ENCODE measurements at regions not wholly inside any gene's neighbourhood (a gene's known extent, or its start where the extent isn't known, plus 50 kb on each side); places are given as distances from the start of the nearest gene placed in this dataset.

DNA sequence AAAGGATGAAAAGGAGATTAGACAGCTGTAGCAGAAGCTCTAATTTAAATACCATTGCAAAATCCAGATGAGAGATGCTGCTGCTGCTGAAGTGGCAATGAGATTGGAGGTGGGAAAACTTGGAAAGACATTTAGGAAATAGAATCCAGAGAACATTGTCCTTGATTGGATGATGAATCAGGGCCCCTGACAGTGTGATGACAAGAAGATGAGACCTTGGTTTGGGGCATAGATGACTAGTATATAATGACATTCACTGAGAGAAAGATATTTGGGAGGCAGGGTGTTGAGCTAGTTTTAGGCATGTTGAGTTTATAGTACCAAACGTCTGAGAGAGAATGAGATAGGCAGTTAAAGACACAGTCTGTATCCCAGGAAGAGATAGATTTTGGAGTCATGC is 311.5 kb upstream of the MPDZ start:
- no TSS peak for BruUV-seq (replicated peaks)
- no peaks in the 10 kb centered on the region for H3K9me3 ChIP-seq (replicated peaks; ENCODE audit: control insufficient read depth, insufficient read depth, low read length)
- H3K9me1 ChIP-seq (replicated peaks; ENCODE audit: control insufficient read depth, extremely low read depth, insufficient read depth, low read length) = no peaks in the 10 kb centered on the region
- intact Hi-C loops (cut with micrococcal nuclease) (no loop called here), dilution Hi-C loops (cut with MboI; ENCODE audit: extremely low pct_ligation_motif_present, low sequenced_read_pairs) (no loop called here)
- H3K27me3 ChIP-seq (ENCODE audit: control insufficient read depth in 2 of 2, insufficient read depth in 2 of 2, low read length in 2 of 2) = no peaks in the 10 kb centered on the region
- H3K9ac ChIP-seq (replicated peaks; ENCODE audit: extremely low read depth, insufficient read depth, low read length) = no peak overlapping the region
- no peaks in the 10 kb centered on the region for H4K20me1 ChIP-seq (replicated peaks; ENCODE audit: control insufficient read depth, extremely low read depth, insufficient read depth, low read length)
- H3K4me2 ChIP-seq (ENCODE audit: insufficient read depth, low read length) = no peak overlapping the region
- H2AFZ ChIP-seq (ENCODE audit: low read depth, low read length) = no peak overlapping the region
- no peaks in the 10 kb centered on the region for H3K79me2 ChIP-seq (ENCODE audit: control insufficient read depth, insufficient read depth, low read length)
- no peak for DNase-seq (ENCODE audit: low read depth, low spot score)
- CTCF ChIA-PET = interaction anchor here (1.3 to 2.2 kb wide), 3 partner anchors 8 to 21 kb away, joined by 4 to 6 read pairs (median 6); no protein-coding TSS in a partner anchor
- POLR2A ChIA-PET = no interaction called here
- FAIRE-seq = no peak
- H3K4me1 ChIP-seq (ENCODE audit: control insufficient read depth, extremely low read depth, insufficient read depth, low read length) = peaks cover 27% of the 10 kb centered on the region
- no peak for TF ChIP-seq EZH2 (IDR thresholded peaks at IDR 0.05; ENCODE audit: borderline replicate concordance, low read depth, low read length, severe bottlenecking)
- H3K36me3 ChIP-seq (ENCODE audit: control insufficient read depth in 2 of 2, extremely low read depth in 1 of 2, insufficient read depth in 2 of 2, low read length in 2 of 2) = no peaks in the 10 kb centered on the region
- H3K27ac ChIP-seq (ENCODE audit: insufficient read depth, low read depth, low read length) = no peak overlapping the region
- no peak overlapping the region for H3K4me3 ChIP-seq (replicated peaks in 1 of 3; ENCODE audit: insufficient read depth in 1 of 3, low read depth in 1 of 3, low read length in 3 of 3)

DNA sequence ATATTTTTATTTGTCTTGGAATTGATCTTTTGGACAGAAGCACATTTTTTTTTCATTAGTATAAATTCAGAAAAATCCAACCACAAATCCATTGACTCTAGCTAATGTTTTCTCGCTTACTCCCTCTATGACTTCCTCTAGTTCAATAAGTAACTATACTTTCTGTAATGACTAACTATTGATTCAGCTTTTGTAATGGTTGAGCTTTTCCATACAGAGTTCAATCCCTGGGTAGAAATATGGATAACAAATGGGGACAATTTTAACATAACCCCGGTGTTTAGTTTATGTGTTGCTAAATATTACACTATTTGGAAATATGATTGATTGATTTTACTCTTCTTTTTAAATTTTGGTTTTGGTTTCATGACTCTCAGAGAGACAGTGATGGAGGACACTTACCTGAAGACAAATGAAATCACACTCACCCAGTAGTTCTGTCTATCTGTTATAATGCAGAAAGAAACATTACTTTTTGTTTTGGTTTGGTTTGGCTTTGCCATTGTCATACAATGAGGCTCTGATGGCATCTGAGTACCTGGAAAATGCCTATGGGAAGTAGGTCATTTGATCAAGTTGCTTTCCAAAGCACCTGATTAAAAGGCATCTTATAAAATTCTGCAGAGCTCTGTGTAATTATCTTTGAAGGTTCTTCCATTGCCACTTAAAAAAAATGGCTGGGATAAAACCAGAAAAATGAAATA is 309.7 kb upstream of the MPDZ start:
- FAIRE-seq = no peak
- no peaks in the 10 kb centered on the region for H3K9me3 ChIP-seq (replicated peaks; ENCODE audit: control insufficient read depth, insufficient read depth, low read length)
- BruUV-seq (replicated peaks) = no TSS peak
- no peaks in the 10 kb centered on the region for H3K79me2 ChIP-seq (ENCODE audit: control insufficient read depth, insufficient read depth, low read length)
- no peak overlapping the region for H3K27ac ChIP-seq (ENCODE audit: insufficient read depth, low read depth, low read length)
- TF ChIP-seq GATA2 (IDR thresholded peaks at IDR 0.05; ENCODE audit: insufficient read depth, insufficient read length, low read depth, low read length) = no peak
- no peak for TF ChIP-seq MYC (IDR thresholded peaks at IDR 0.05; ENCODE audit: low read depth, low read length)
- no peak for TF ChIP-seq FOS (IDR thresholded peaks at IDR 0.05; ENCODE audit: borderline replicate concordance, insufficient read depth, low read length)
- TF ChIP-seq POLR2AphosphoS5 (IDR thresholded peaks at IDR 0.05; ENCODE audit: insufficient read depth, low read depth, low read length) = no peak
- TF ChIP-seq POLR2A (IDR thresholded peaks at IDR 0.05; ENCODE audit: low read depth, low read length) = no peak
- TF ChIP-seq JUN (IDR thresholded peaks at IDR 0.05; ENCODE audit: borderline replicate concordance, insufficient read depth, insufficient read length, low read depth) = no peak
- TF ChIP-seq, protein P1, sequence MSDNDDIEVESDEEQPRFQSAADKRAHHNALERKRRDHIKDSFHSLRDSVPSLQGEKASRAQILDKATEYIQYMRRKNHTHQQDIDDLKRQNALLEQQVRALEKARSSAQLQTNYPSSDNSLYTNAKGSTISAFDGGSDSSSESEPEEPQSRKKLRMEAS (IDR thresholded peaks at IDR 0.05; ENCODE audit: insufficient read depth, insufficient read length) = no peak
- TF ChIP-seq EZH2 (IDR thresholded peaks at IDR 0.05; ENCODE audit: borderline replicate concordance, low read depth, low read length, severe bottlenecking) = no peak
- TF ChIP-seq, protein P2, sequence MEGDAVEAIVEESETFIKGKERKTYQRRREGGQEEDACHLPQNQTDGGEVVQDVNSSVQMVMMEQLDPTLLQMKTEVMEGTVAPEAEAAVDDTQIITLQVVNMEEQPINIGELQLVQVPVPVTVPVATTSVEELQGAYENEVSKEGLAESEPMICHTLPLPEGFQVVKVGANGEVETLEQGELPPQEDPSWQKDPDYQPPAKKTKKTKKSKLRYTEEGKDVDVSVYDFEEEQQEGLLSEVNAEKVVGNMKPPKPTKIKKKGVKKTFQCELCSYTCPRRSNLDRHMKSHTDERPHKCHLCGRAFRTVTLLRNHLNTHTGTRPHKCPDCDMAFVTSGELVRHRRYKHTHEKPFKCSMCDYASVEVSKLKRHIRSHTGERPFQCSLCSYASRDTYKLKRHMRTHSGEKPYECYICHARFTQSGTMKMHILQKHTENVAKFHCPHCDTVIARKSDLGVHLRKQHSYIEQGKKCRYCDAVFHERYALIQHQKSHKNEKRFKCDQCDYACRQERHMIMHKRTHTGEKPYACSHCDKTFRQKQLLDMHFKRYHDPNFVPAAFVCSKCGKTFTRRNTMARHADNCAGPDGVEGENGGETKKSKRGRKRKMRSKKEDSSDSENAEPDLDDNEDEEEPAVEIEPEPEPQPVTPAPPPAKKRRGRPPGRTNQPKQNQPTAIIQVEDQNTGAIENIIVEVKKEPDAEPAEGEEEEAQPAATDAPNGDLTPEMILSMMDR (IDR thresholded peaks at IDR 0.05; ENCODE audit: extremely low read depth in 1 of 2, insufficient read depth in 1 of 2, low read depth in 1 of 2, low read length in 2 of 2) = no peak
- intact Hi-C loops (cut with micrococcal nuclease) = no loop called here
- no peaks in the 10 kb centered on the region for H4K20me1 ChIP-seq (replicated peaks; ENCODE audit: control insufficient read depth, extremely low read depth, insufficient read depth, low read length)
- dilution Hi-C loops (cut with MboI; ENCODE audit: extremely low pct_ligation_motif_present, low sequenced_read_pairs) = no loop called here
- H3K9me1 ChIP-seq (replicated peaks; ENCODE audit: control insufficient read depth, extremely low read depth, insufficient read depth, low read length) = no peaks in the 10 kb centered on the region
- no peak overlapping the region for H2AFZ ChIP-seq (ENCODE audit: low read depth, low read length)
- no peaks in the 10 kb centered on the region for H3K36me3 ChIP-seq (ENCODE audit: control insufficient read depth in 2 of 2, extremely low read depth in 1 of 2, insufficient read depth in 2 of 2, low read length in 2 of 2)
- H3K4me1 ChIP-seq (ENCODE audit: control insufficient read depth, extremely low read depth, insufficient read depth, low read length) = peaks cover 27% of the 10 kb centered on the region
- ChIA-PET CTCF (interaction anchor here (1.2 to 2.1 kb wide), 3 partner anchors 10 to 20 kb away, joined by 4 to 5 read pairs (median 4); no protein-coding TSS in a partner anchor), POLR2A (no interaction called here)
- no peak for DNase-seq (ENCODE audit: low read depth, low spot score)
- no peaks in the 10 kb centered on the region for H3K27me3 ChIP-seq (ENCODE audit: control insufficient read depth in 2 of 2, insufficient read depth in 2 of 2, low read length in 2 of 2)
- no peak overlapping the region for H3K9ac ChIP-seq (replicated peaks; ENCODE audit: extremely low read depth, insufficient read depth, low read length)
- no peak overlapping the region for H3K4me2 ChIP-seq (ENCODE audit: insufficient read depth, low read length)
- no peak overlapping the region for H3K4me3 ChIP-seq (replicated peaks in 1 of 3; ENCODE audit: insufficient read depth in 1 of 3, low read depth in 1 of 3, low read length in 3 of 3)

Measured in endothelial cell of umbilical vein (primary cell).